ENCODE measurements at regions not wholly inside any gene's neighbourhood (a gene's known extent, or its start where the extent isn't known, plus 50 kb on each side); places are given as distances from the start of the nearest gene placed in this dataset.

GRCh38 chr12:126907900-126908764 lies 1358.8 kb upstream of the TMEM132C start:
- TF ChIP-seq GATA3 (IDR thresholded peaks at IDR 0.05; ENCODE audit: low read depth, low read length) (no peak), GATA2 (IDR thresholded peaks at IDR 0.05; ENCODE audit: low read depth, low read length) (no peak)

- TF ChIP-seq GATA3 (IDR thresholded peaks at IDR 0.05; ENCODE audit: low read depth, low read length) (no peak), GATA2 (IDR thresholded peaks at IDR 0.05; ENCODE audit: low read depth, low read length) (no peak)
Observed at GRCh38 chr12:126908765-126909142, 1358.2 kb upstream of the TMEM132C start.

GRCh38 chr12:126910570-126910969 lies 1356.4 kb upstream of the TMEM132C start:
- TF ChIP-seq GATA3 (IDR thresholded peaks at IDR 0.05; ENCODE audit: low read depth, low read length): no peak
- TF ChIP-seq GATA2 (IDR thresholded peaks at IDR 0.05; ENCODE audit: low read depth, low read length): no peak

- TF ChIP-seq GATA2 (IDR thresholded peaks at IDR 0.05; ENCODE audit: low read depth, low read length) (no peak), GATA3 (IDR thresholded peaks at IDR 0.05; ENCODE audit: low read depth, low read length) (no peak)
Observed at GRCh38 chr12:126912111-126912510, 1354.9 kb upstream of the TMEM132C start.

GRCh38 chr12:126914170-126914793 lies 1352.7 kb upstream of the TMEM132C start:
- TF ChIP-seq GATA2 (IDR thresholded peaks at IDR 0.05; ENCODE audit: low read depth, low read length): no peak
- TF ChIP-seq GATA3 (IDR thresholded peaks at IDR 0.05; ENCODE audit: low read depth, low read length): no peak

GRCh38 chr12:126915309-126915708 lies 1351.7 kb upstream of the TMEM132C start:
- TF ChIP-seq GATA2 (IDR thresholded peaks at IDR 0.05; ENCODE audit: low read depth, low read length) (no peak), GATA3 (IDR thresholded peaks at IDR 0.05; ENCODE audit: low read depth, low read length) (no peak)

- TF ChIP-seq GATA2 (IDR thresholded peaks at IDR 0.05; ENCODE audit: low read depth, low read length) (no peak), GATA3 (IDR thresholded peaks at IDR 0.05; ENCODE audit: low read depth, low read length) (no peak)
Observed at GRCh38 chr12:126926023-126926594, 1340.9 kb upstream of the TMEM132C start.

GRCh38 chr12:126930234-126930633 lies 1336.7 kb upstream of the TMEM132C start:
- TF ChIP-seq GATA2 (IDR thresholded peaks at IDR 0.05; ENCODE audit: low read depth, low read length): no peak
- TF ChIP-seq GATA3 (IDR thresholded peaks at IDR 0.05; ENCODE audit: low read depth, low read length): no peak

GRCh38 chr12:126932156-126932555 lies 1334.8 kb upstream of the TMEM132C start:
- TF ChIP-seq GATA3 (IDR thresholded peaks at IDR 0.05; ENCODE audit: low read depth, low read length): no peak
- TF ChIP-seq GATA2 (IDR thresholded peaks at IDR 0.05; ENCODE audit: low read depth, low read length): no peak

- TF ChIP-seq GATA2 (IDR thresholded peaks at IDR 0.05; ENCODE audit: low read depth, low read length) (no peak), GATA3 (IDR thresholded peaks at IDR 0.05; ENCODE audit: low read depth, low read length) (no peak)
Observed at GRCh38 chr12:126935435-126935834, 1331.5 kb upstream of the TMEM132C start.

GRCh38 chr12:126936181-126936851 lies 1330.7 kb upstream of the TMEM132C start:
- TF ChIP-seq GATA2 (IDR thresholded peaks at IDR 0.05; ENCODE audit: low read depth, low read length) (no peak), GATA3 (IDR thresholded peaks at IDR 0.05; ENCODE audit: low read depth, low read length) (no peak)

GRCh38 chr12:126937431-126937830 lies 1329.5 kb upstream of the TMEM132C start:
- TF ChIP-seq GATA3 (IDR thresholded peaks at IDR 0.05; ENCODE audit: low read depth, low read length): no peak
- TF ChIP-seq GATA2 (IDR thresholded peaks at IDR 0.05; ENCODE audit: low read depth, low read length): no peak

- TF ChIP-seq GATA2 (IDR thresholded peaks at IDR 0.05; ENCODE audit: low read depth, low read length) (no peak), GATA3 (IDR thresholded peaks at IDR 0.05; ENCODE audit: low read depth, low read length) (no peak)
Observed at GRCh38 chr12:126944684-126945083, 1322.3 kb upstream of the TMEM132C start.

GRCh38 chr12:126949558-126949957 lies 1317.4 kb upstream of the TMEM132C start:
- no peak for TF ChIP-seq GATA2 (IDR thresholded peaks at IDR 0.05; ENCODE audit: low read depth, low read length)
- TF ChIP-seq GATA3 (IDR thresholded peaks at IDR 0.05; ENCODE audit: low read depth, low read length): no peak

Measured in SH-SY5Y (cell line).